AG04449 (cell line): ENCODE measurements at regions not wholly inside any gene's neighbourhood (a gene's known extent, or its start where the extent isn't known, plus 50 kb on each side); places are given as distances from the start of the nearest gene placed in this dataset.

ENCODE experiments used
- CTCF ChIA-PET: fragments of 350-600 bp; formaldehyde crosslinking; extraction: SDS; loops from one replicate; lab custom pipeline; 2021; ENCODE audit warnings: antibody characterized with exemption; lab: Yijun Ruan, JAX
- POLR2A ChIA-PET: fragments of 400-600, 350-600 bp; formaldehyde crosslinking; extraction: SDS; loops from one replicate; lab custom pipeline; 2020; ENCODE audit warnings: antibody characterized with exemption, inconsistent platforms; lab: Yijun Ruan, JAX
- DNase-seq: peaks from one replicate; pipeline ENCODE4 v3.0.0-alpha.2; 2010; ENCODE audit warnings: low read depth, low spot score
- H3K4me3 ChIP-seq: 2 replicates; pipeline ENCODE4 v1.5.1; 2011; ENCODE audit warnings: low read depth, mild to moderate bottlenecking, control low read depth, low read length
- CTCF ChIP-seq: IDR thresholded peaks from one replicate; pipeline ENCODE4 v1.5.1; 2011; ENCODE audit warnings: mild to moderate bottlenecking, moderate library complexity, low read length, control low read depth, inconsistent platforms; ENCODE audit not compliant: insufficient read depth; ENCODE audit errors: missing control alignments

GRCh38 chr21:23471877-23472276, 2135.4 kb downstream of the MRPL39 start:
- ChIA-PET POLR2A (no interaction called here), CTCF (no interaction called here)
- TF ChIP-seq CTCF: no peak
- no peak overlapping the region for H3K4me3 ChIP-seq
- no peak for DNase-seq

- CTCF ChIA-PET: no interaction called here
- no peak for TF ChIP-seq CTCF
- POLR2A ChIA-PET: no interaction called here
- no peak for DNase-seq
- H3K4me3 ChIP-seq: no peak overlapping the region
Measured at GRCh38 chr21:23463365-23463764, 2143.9 kb downstream of the MRPL39 start.

- ChIA-PET POLR2A (no interaction called here), CTCF (no interaction called here)
- no peak for TF ChIP-seq CTCF
- no peak for DNase-seq
- H3K4me3 ChIP-seq: no peak overlapping the region
Measured at GRCh38 chr21:23455676-23456075, 2151.6 kb downstream of the MRPL39 start.

- DNase-seq: no peak
- CTCF ChIA-PET: no interaction called here
- POLR2A ChIA-PET: no interaction called here
- no peak overlapping the region for H3K4me3 ChIP-seq
- TF ChIP-seq CTCF: no peak
Measured at GRCh38 chr21:23452384-23453083, 2154.7 kb downstream of the MRPL39 start.

- no peak for DNase-seq
- ChIA-PET CTCF (no interaction called here), POLR2A (no interaction called here)
- no peak for TF ChIP-seq CTCF
- no peak overlapping the region for H3K4me3 ChIP-seq
Measured at GRCh38 chr21:23445307-23445706, 2162.0 kb downstream of the MRPL39 start.

GRCh38 chr21:23438081-23438480, 2169.2 kb downstream of the MRPL39 start:
- no peak overlapping the region for H3K4me3 ChIP-seq
- CTCF ChIA-PET: no interaction called here
- TF ChIP-seq CTCF: no peak
- POLR2A ChIA-PET: no interaction called here
- DNase-seq: no peak
